ENCODE measurements at regions not wholly inside any gene's neighbourhood (a gene's known extent, or its start where the extent isn't known, plus 50 kb on each side); places are given as distances from the start of the nearest gene placed in this dataset.
"Not testable (repeated sequence)": the region's sequence is repeated elsewhere in the genome, so short reads cannot be mapped to it uniquely, and the experiment has no call there.

DNA sequence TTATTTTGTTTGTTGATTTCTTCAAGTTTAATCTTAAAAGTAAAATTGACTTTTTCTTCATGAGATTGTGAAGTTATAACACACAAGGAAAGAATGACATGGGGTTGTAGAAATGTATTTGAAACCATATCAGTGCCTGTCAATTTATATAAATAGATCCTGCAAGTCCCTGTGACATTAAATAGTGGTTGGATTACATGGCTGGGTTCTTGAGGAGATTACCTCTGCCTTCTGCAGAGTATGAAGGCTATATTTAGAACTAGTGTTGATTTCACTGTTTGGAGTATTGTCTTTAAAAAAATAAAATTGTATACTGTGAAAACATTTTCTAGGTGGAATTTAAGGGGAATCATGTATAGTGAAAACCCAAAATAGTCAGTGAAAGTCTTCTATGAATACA lies 385.8 kb upstream of the SMIM30 start:
- POLR2A ChIA-PET (ENCODE audit: unreplicated experiment): no interaction called here
- Histone ChIP-seq H2BK20ac (ENCODE audit: low read depth, low read length) (no peak overlapping the region), H3K56ac (ENCODE audit: extremely low read depth, insufficient read depth, low read length) (no peak overlapping the region), H4K5ac (ENCODE audit: low read depth, low read length) (no peak overlapping the region), H3K18ac (ENCODE audit: low read depth, low read length) (no peak overlapping the region), H3K4me3 (ENCODE audit: insufficient read depth, low read depth, low read length) (no peak overlapping the region), H4K20me1 (ENCODE audit: insufficient read depth, low read length) (no peaks in the 10 kb centered on the region), H3K4me1 (ENCODE audit: control insufficient read depth, insufficient read depth, low read length) (no peaks in the 10 kb centered on the region), H4K8ac (ENCODE audit: low read depth in 2 of 2, low read length in 2 of 2) (no peak overlapping the region), H3K9me3 (ENCODE audit: control insufficient read depth, insufficient read depth, low read length) (no peaks in the 10 kb centered on the region; the same call in 1 of the 2 replicates), H2BK120ac (ENCODE audit: low read depth, low read length) (no peak overlapping the region), H2AK5ac (ENCODE audit: low read depth, low read length) (no peak overlapping the region), H3K9ac (ENCODE audit: low read depth, low read length) (no peak overlapping the region), H3K9me1 (ENCODE audit: insufficient read depth, low read length) (no peaks in the 10 kb centered on the region), H3K27ac (ENCODE audit: insufficient read depth, low read length) (no peak overlapping the region), H4K91ac (ENCODE audit: insufficient read depth, low read depth, low read length) (no peak overlapping the region), H2BK5ac (ENCODE audit: low read depth, low read length, poor library complexity, severe bottlenecking) (no peak overlapping the region), H3K23ac (ENCODE audit: low read depth, low read length) (no peak overlapping the region), H3K14ac (replicated peaks; ENCODE audit: low read depth, low read length) (no peak overlapping the region), H2AK9ac (replicated peaks; ENCODE audit: low read depth, low read length, poor library complexity) (no peak overlapping the region), H2AFZ (replicated peaks; ENCODE audit: low read length, poor library complexity) (no peak overlapping the region), H2BK15ac (ENCODE audit: low read depth, low read length) (no peak overlapping the region), H3K4ac (ENCODE audit: low read depth, low read length) (no peak overlapping the region), H3K4me2 (ENCODE audit: low read depth, low read length) (no peak overlapping the region), H3K27me3 (ENCODE audit: control insufficient read depth, insufficient read depth, low read length) (no peaks in the 10 kb centered on the region), H3K79me1 (ENCODE audit: low read depth in 1 of 2, low read length in 2 of 2) (no peaks in the 10 kb centered on the region), H3K36me3 (ENCODE audit: control insufficient read depth, insufficient read depth, low read length) (no peaks in the 10 kb centered on the region)
- CTCF ChIA-PET: no interaction called here
- DNase-seq (no peak), ATAC-seq (ENCODE audit: low read depth) (no peak)
- TF ChIP-seq MXI1 (IDR thresholded peaks at IDR 0.05; ENCODE audit: borderline replicate concordance, low read depth, low read length): no peak
- no peak for TF ChIP-seq RAD21 (IDR thresholded peaks at IDR 0.05; ENCODE audit: low read length)
- TF ChIP-seq USF2 (IDR thresholded peaks at IDR 0.05; ENCODE audit: low read depth, low read length): no peak
- TF ChIP-seq, protein P1, sequence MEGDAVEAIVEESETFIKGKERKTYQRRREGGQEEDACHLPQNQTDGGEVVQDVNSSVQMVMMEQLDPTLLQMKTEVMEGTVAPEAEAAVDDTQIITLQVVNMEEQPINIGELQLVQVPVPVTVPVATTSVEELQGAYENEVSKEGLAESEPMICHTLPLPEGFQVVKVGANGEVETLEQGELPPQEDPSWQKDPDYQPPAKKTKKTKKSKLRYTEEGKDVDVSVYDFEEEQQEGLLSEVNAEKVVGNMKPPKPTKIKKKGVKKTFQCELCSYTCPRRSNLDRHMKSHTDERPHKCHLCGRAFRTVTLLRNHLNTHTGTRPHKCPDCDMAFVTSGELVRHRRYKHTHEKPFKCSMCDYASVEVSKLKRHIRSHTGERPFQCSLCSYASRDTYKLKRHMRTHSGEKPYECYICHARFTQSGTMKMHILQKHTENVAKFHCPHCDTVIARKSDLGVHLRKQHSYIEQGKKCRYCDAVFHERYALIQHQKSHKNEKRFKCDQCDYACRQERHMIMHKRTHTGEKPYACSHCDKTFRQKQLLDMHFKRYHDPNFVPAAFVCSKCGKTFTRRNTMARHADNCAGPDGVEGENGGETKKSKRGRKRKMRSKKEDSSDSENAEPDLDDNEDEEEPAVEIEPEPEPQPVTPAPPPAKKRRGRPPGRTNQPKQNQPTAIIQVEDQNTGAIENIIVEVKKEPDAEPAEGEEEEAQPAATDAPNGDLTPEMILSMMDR (conservative IDR thresholded peaks at IDR 0.05; ENCODE audit: low read depth, low read length): no peak
- no peak for TF ChIP-seq POLR2A (IDR thresholded peaks at IDR 0.05; ENCODE audit: low read depth, low read length)
- TF ChIP-seq CHD1 (IDR thresholded peaks at IDR 0.05; ENCODE audit: low read depth, low read length): no peak
- no peak for TF ChIP-seq NFE2L2 (IDR thresholded peaks at IDR 0.05; ENCODE audit: low read depth, low read length)
- BruUV-seq (replicated peaks): no TSS peak
- intact Hi-C loops (cut with micrococcal nuclease) (no loop called here), in situ Hi-C loops (cut with MboI; ENCODE audit: low sequenced_read_pairs) (no loop called here), dilution Hi-C loops (cut with HindIII; ENCODE audit: low sequenced_read_pairs, unreplicated experiment) (no loop called here)

DNA sequence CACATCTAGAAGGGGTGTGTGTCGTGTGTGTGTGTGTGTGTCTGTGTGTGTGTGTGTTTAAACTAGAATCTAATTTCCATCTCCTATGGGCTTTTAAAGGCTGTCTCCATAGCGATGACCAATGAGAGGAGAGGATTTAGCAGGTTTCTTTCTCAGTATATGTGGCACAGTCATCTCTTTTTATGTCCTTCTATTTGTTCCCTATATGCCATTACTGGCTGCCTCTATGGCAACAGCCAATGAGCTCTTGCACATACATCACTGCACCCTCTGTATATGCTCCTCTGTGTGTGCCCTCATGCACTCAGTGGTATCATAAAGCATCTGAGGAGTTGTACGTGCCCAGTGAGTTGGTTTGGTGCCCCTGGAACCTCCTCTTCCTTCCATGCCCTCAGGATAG lies 378.2 kb upstream of the SMIM30 start:
- H2AFZ ChIP-seq (replicated peaks; ENCODE audit: low read length, poor library complexity); H2BK5ac ChIP-seq (ENCODE audit: low read depth, low read length, poor library complexity, severe bottlenecking); H3K23ac ChIP-seq (ENCODE audit: low read depth, low read length); H3K4ac ChIP-seq (ENCODE audit: low read depth, low read length); H2BK120ac ChIP-seq (ENCODE audit: low read depth, low read length); BruUV-seq (replicated peaks); H3K79me1 ChIP-seq (ENCODE audit: low read depth in 1 of 2, low read length in 2 of 2); H4K20me1 ChIP-seq (ENCODE audit: insufficient read depth, low read length); in situ Hi-C loops (cut with MboI; ENCODE audit: low sequenced_read_pairs); CTCF ChIA-PET; H2AK9ac ChIP-seq (replicated peaks; ENCODE audit: low read depth, low read length, poor library complexity); H3K4me3 ChIP-seq (ENCODE audit: insufficient read depth, low read depth, low read length); H3K9ac ChIP-seq (ENCODE audit: low read depth, low read length); H4K5ac ChIP-seq (ENCODE audit: low read depth, low read length); H3K9me3 ChIP-seq (ENCODE audit: control insufficient read depth, insufficient read depth, low read length); intact Hi-C loops (cut with micrococcal nuclease); H3K4me1 ChIP-seq (ENCODE audit: control insufficient read depth, insufficient read depth, low read length); H2AK5ac ChIP-seq (ENCODE audit: low read depth, low read length); H3K27me3 ChIP-seq (ENCODE audit: control insufficient read depth, insufficient read depth, low read length); H3K36me3 ChIP-seq (ENCODE audit: control insufficient read depth, insufficient read depth, low read length); H3K56ac ChIP-seq (ENCODE audit: extremely low read depth, insufficient read depth, low read length); H3K18ac ChIP-seq (ENCODE audit: low read depth, low read length); H2BK20ac ChIP-seq (ENCODE audit: low read depth, low read length); H4K91ac ChIP-seq (ENCODE audit: insufficient read depth, low read depth, low read length); H3K14ac ChIP-seq (replicated peaks; ENCODE audit: low read depth, low read length); ATAC-seq (ENCODE audit: low read depth); dilution Hi-C loops (cut with HindIII; ENCODE audit: low sequenced_read_pairs, unreplicated experiment); H3K4me2 ChIP-seq (ENCODE audit: low read depth, low read length); H3K9me1 ChIP-seq (ENCODE audit: insufficient read depth, low read length); DNase-seq; POLR2A ChIA-PET (ENCODE audit: unreplicated experiment); H2BK15ac ChIP-seq (ENCODE audit: low read depth, low read length); H3K27ac ChIP-seq (ENCODE audit: insufficient read depth, low read length); H4K8ac ChIP-seq (ENCODE audit: low read depth in 2 of 2, low read length in 2 of 2): not testable (repeated sequence)
- no CpG with 5 or more reads among the region's 3 CpGs for WGBS, 2 experiments (ENCODE audit: extremely low coverage in 2 of 2, insufficient read length in 1 of 2)

Data from IMR-90 (cell line).